CD14-positive monocyte (primary cell): ENCODE measurements at regions not wholly inside any gene's neighbourhood (a gene's known extent, or its start where the extent isn't known, plus 50 kb on each side); places are given as distances from the start of the nearest gene placed in this dataset.

Experiments
- DNase-seq, 3 donors: peaks; one replicate each; pipeline ENCODE4 v3.0.0-alpha.2; 2011 to 2022
- H2AFZ ChIP-seq: 2 replicates; pipeline ENCODE4 v1.6.0; 2012; ENCODE audit warnings: mild to moderate bottlenecking, low read depth, low read length, inconsistent platforms; ENCODE audit not compliant: insufficient read depth, poor library complexity, severe bottlenecking
- H3K27ac ChIP-seq, 2 donors: 1 replicate in 1 of 2; 2 replicates in 1 of 2; pipeline ENCODE4 v1.5.1; 2012 to 2013; ENCODE audit warnings: low read length in 2 of 2, control low read depth in 1 of 2, inconsistent platforms in 1 of 2, low read depth in 1 of 2, mild to moderate bottlenecking in 1 of 2
- H3K27me3 ChIP-seq, 2 donors: one replicate each; pipeline versions ENCODE4 v1.6.0 to v1.6.1; 2011 to 2013; ENCODE audit warnings: low read length in 2 of 2; ENCODE audit not compliant: control insufficient read depth in 2 of 2, insufficient read depth in 2 of 2
- H3K36me3 ChIP-seq, 2 donors: replicated peaks in 1 of 2; 1 replicate in 1 of 2; 2 replicates in 1 of 2; pipeline versions ENCODE4 v1.5.1 to v1.6.1; 2012 to 2013; ENCODE audit warnings: low read length in 2 of 2, control low read depth in 1 of 2, inconsistent platforms in 1 of 2, mild to moderate bottlenecking in 1 of 2; ENCODE audit not compliant: insufficient read depth in 2 of 2, control insufficient read depth in 1 of 2
- H3K4me1 ChIP-seq, 2 donors: 1 replicate in 1 of 2; 2 replicates in 1 of 2; pipeline versions ENCODE4 v1.5.1 to v1.6.1; 2012 to 2013; ENCODE audit warnings: low read length in 2 of 2, control low read depth in 1 of 2, inconsistent platforms in 1 of 2, mild to moderate bottlenecking in 1 of 2, moderate library complexity in 1 of 2; ENCODE audit not compliant: insufficient read depth in 2 of 2, control insufficient read depth in 1 of 2
- H3K4me2 ChIP-seq: replicated peaks from 2 replicates; pipeline ENCODE3; 2012; ENCODE audit warnings: low read length, moderate library complexity, mild to moderate bottlenecking; ENCODE audit not compliant: poor library complexity, severe bottlenecking; ENCODE audit errors: extremely low read depth
- H3K4me3 ChIP-seq, 3 experiments: fragments of 200-600 bp in 1 of 3; sonication (generic) in 1 of 3; replicated peaks in 1 of 3; 1 replicate in 2 of 3; 2 replicates in 1 of 3; pipeline ENCODE4 v1.5.1; 2011 to 2013; ENCODE audit warnings: low read length in 3 of 3, mild to moderate bottlenecking in 3 of 3, control low read depth in 2 of 3, low read depth in 2 of 3, inconsistent platforms in 1 of 3, moderate library complexity in 1 of 3
- H3K79me2 ChIP-seq: 2 replicates; pipeline ENCODE4 v1.6.0; 2012; ENCODE audit warnings: mild to moderate bottlenecking, control low read depth, inconsistent platforms, low read length, moderate library complexity; ENCODE audit not compliant: insufficient read depth
- H3K9ac ChIP-seq: 2 replicates; pipeline ENCODE4 v1.6.0; 2017; ENCODE audit warnings: low read length, mild to moderate bottlenecking; ENCODE audit not compliant: insufficient read depth, poor library complexity, severe bottlenecking
- H3K9me3 ChIP-seq, 2 donors: replicated peaks in 1 of 2; 1 replicate in 1 of 2; 2 replicates in 1 of 2; pipeline versions ENCODE4 v1.5.1 to v1.6.1; 2012 to 2013; ENCODE audit warnings: low read length in 2 of 2, control low read depth in 1 of 2; ENCODE audit not compliant: control insufficient read depth in 1 of 2, insufficient read depth in 1 of 2
- H4K20me1 ChIP-seq: 2 replicates; pipeline ENCODE4 v1.6.0; 2012; ENCODE audit warnings: mild to moderate bottlenecking, low read length, control low read depth, moderate library complexity; ENCODE audit not compliant: insufficient read depth
- H3K27ac Mint-ChIP-seq, 7 donors: one replicate each; pipeline ENCODE4 v1.8.0; 2020; ENCODE audit warnings: mild to moderate bottlenecking in 7 of 7, mixed read lengths in 7 of 7, moderate library complexity in 6 of 7, inconsistent platforms in 2 of 7
- H3K27me3 Mint-ChIP-seq, 3 donors: one replicate each; pipeline ENCODE4 v1.8.0; 2021 to 2022; ENCODE audit warnings: low read depth in 3 of 3, mild to moderate bottlenecking in 3 of 3, mixed read lengths in 3 of 3, moderate library complexity in 3 of 3, inconsistent platforms in 1 of 3
- H3K36me3 Mint-ChIP-seq, 2 donors: one replicate each; pipeline ENCODE4 v1.8.0; 2020; ENCODE audit warnings: mixed read lengths in 2 of 2, inconsistent platforms in 1 of 2, mild to moderate bottlenecking in 1 of 2
- H3K4me1 Mint-ChIP-seq: one replicate; pipeline ENCODE4 v1.8.0; 2020; ENCODE audit warnings: mild to moderate bottlenecking, mixed read lengths
- H3K4me3 Mint-ChIP-seq, 2 donors: one replicate each; pipeline ENCODE4 v1.8.0; 2020; ENCODE audit warnings: mild to moderate bottlenecking in 2 of 2, mixed read lengths in 2 of 2, moderate library complexity in 1 of 2
- H3K9me3 Mint-ChIP-seq, 7 donors: one replicate each; pipeline ENCODE4 v1.8.0; 2020 to 2022; ENCODE audit warnings: mixed read lengths in 7 of 7, mild to moderate bottlenecking in 6 of 7, moderate library complexity in 6 of 7, inconsistent platforms in 2 of 7
- CTCF ChIP-seq: fragments of 200-600 bp; IDR thresholded peaks from one replicate; pipeline ENCODE4 v1.8.0; 2022; ENCODE audit warnings: antibody characterized with exemption, mild to moderate bottlenecking
- WGBS: methylation state at CpG from one replicate; pipeline ENCODE4 v1.1.5; 2013; ENCODE audit warnings: missing lambda C conversion rate; ENCODE audit not compliant: insufficient coverage; 5-methylcytosine and 5-hydroxymethylcytosine counted together
- intact Hi-C, 2 donors: fragments of 100-400 bp; cut with micrococcal nuclease; formaldehyde crosslinking; loops; one replicate each; pipeline versions ENCODE4 v1.15.0 to v1.15.1; 2023

DNA sequence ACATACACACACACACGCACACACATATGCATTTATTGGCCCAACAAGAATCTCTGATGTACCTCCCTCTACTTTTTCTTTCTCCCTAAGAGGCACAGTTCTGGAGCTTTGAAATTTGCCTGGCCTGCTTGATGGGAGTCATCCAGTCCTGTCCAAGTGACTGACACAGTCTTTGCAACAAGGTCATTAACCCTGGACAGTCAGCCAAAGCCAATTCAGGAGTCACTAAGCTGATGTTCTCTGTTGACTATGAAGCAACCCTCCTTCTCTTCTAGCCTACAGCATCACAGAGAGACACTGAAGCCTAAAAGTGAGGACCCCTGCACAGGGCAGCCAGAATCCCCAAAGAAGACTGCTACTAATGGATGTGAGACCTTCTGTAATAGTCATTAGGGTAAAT, 123.1 kb downstream of the HHIPL2 start:
- Histone ChIP-seq H3K9me3 (no peaks in the 10 kb centered on the region), H3K4me3 (no peak overlapping the region), H3K79me2 (no peaks in the 10 kb centered on the region), H3K4me1 (no peaks in the 10 kb centered on the region), H2AFZ (no peak overlapping the region), H4K20me1 (no peaks in the 10 kb centered on the region), H3K36me3 (no peaks in the 10 kb centered on the region), H3K4me2 (no peak overlapping the region), H3K27me3 (no peaks in the 10 kb centered on the region), H3K27ac (no peak overlapping the region), H3K9ac (no peak overlapping the region)
- Mint-ChIP-seq H3K4me1 (peaks cover 1% of the 10 kb centered on the region), H3K4me3 (no peak overlapping the region), H3K9me3 (peaks cover 4 to 14% (median 8%) of the 10 kb centered on the region in 7 donors), H3K27me3 (peaks cover 0 to 3% (median 2%) of the 10 kb centered on the region in 3 donors), H3K27ac (no peak overlapping the region), H3K36me3 (no peaks in the 10 kb centered on the region)
- no CpG with 5 or more reads among the region's 1 CpG for WGBS
- no peak for TF ChIP-seq CTCF
- intact Hi-C loops = no loop called here
- DNase-seq = no peak

DNA sequence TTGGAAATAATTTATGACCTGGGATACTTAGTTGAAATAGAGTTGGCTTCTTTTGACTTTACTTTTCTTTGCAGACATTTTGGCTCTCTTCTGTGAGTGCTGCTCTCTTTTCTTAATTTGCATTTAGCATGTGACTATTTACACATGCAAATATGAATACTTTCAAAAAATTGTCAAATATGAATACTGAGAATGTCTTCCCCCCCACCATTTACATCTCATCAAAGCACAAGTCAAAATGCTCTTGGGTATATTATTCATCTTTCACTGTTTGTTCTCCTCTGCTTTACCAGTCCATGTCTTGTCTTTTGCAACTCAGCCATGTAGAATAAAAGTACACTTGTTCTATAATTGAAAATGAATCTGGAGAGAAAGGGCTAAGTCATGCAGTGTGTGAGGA, 126.5 kb downstream of the HHIPL2 start:
- Histone ChIP-seq H3K4me1 (no peaks in the 10 kb centered on the region), H3K79me2 (no peaks in the 10 kb centered on the region), H3K4me2 (no peak overlapping the region), H3K27me3 (no peaks in the 10 kb centered on the region), H3K9me3 (no peaks in the 10 kb centered on the region), H3K4me3 (no peak overlapping the region), H2AFZ (no peak overlapping the region), H4K20me1 (no peaks in the 10 kb centered on the region), H3K27ac (no peak overlapping the region), H3K36me3 (no peaks in the 10 kb centered on the region), H3K9ac (no peak overlapping the region)
- no peak for TF ChIP-seq CTCF
- no peak for DNase-seq
- peaks cover 0 to 13% (median 5%) of the 10 kb centered on the region in 7 donors for H3K9me3 Mint-ChIP-seq
- H3K4me1 Mint-ChIP-seq = peaks cover 1% of the 10 kb centered on the region
- H3K4me3 Mint-ChIP-seq = no peak overlapping the region
- peaks cover 0 to 3% (median 2%) of the 10 kb centered on the region in 3 donors for H3K27me3 Mint-ChIP-seq
- no peaks in the 10 kb centered on the region for H3K36me3 Mint-ChIP-seq
- no peak overlapping the region for H3K27ac Mint-ChIP-seq
- intact Hi-C loops = no loop called here
